ENCODE measurements at regions not wholly inside any gene's neighbourhood (a gene's known extent, or its start where the extent isn't known, plus 50 kb on each side); places are given as distances from the start of the nearest gene placed in this dataset.

GRCh38 chr6:91704531-91704930, 1117.7 kb upstream of the MAP3K7 start:
- no peak overlapping the region for H3K4me3 ChIP-seq
- H2AFZ ChIP-seq = no peak overlapping the region
- H3K27ac ChIP-seq = no peak overlapping the region
- TF ChIP-seq CTCF (IDR thresholded peaks at IDR 0.05; ENCODE audit: poor library complexity) = no peak
- no peak for TF ChIP-seq EZH2phosphoT487 (IDR thresholded peaks at IDR 0.05; ENCODE audit: low read depth, severe bottlenecking, unreplicated experiment)
- no peak for TF ChIP-seq EZH2 (IDR thresholded peaks at IDR 0.05; ENCODE audit: borderline replicate concordance)
- no peaks in the 10 kb centered on the region for H3K36me3 ChIP-seq (replicated peaks; ENCODE audit: insufficient read depth, low read depth)
- no peaks in the 10 kb centered on the region for H3K9me2 ChIP-seq (replicated peaks; ENCODE audit: insufficient read depth)
- H4K20me1 ChIP-seq (ENCODE audit: insufficient read depth, poor library complexity, severe bottlenecking) = no peaks in the 10 kb centered on the region
- no peaks in the 10 kb centered on the region for H3K79me2 ChIP-seq
- WGBS (ENCODE audit: low lambda C conversion rate, missing lambda C conversion rate) = 92% methylated on average over 2 of the region's 2 CpGs
- H3K27me3 ChIP-seq = no peaks in the 10 kb centered on the region
- H3K9me3 ChIP-seq (ENCODE audit: low read depth) = no peaks in the 10 kb centered on the region
- DNase-seq (ENCODE audit: low spot score) = no peak
- no peaks in the 10 kb centered on the region for H3K4me1 ChIP-seq (ENCODE audit: insufficient read depth)
- H3K4me2 ChIP-seq = no peak overlapping the region

- no peaks in the 10 kb centered on the region for H4K20me1 ChIP-seq (ENCODE audit: insufficient read depth, poor library complexity, severe bottlenecking)
- no peaks in the 10 kb centered on the region for H3K36me3 ChIP-seq (replicated peaks; ENCODE audit: insufficient read depth, low read depth)
- H3K9me3 ChIP-seq (ENCODE audit: low read depth) = no peaks in the 10 kb centered on the region
- no peak overlapping the region for H3K4me3 ChIP-seq
- no peak overlapping the region for H2AFZ ChIP-seq
- DNase-seq (ENCODE audit: low spot score) = peak; percentile 7
- no peak overlapping the region for H3K4me2 ChIP-seq
- H3K27ac ChIP-seq = no peak overlapping the region
- no peaks in the 10 kb centered on the region for H3K4me1 ChIP-seq (ENCODE audit: insufficient read depth)
- H3K27me3 ChIP-seq = no peaks in the 10 kb centered on the region
- no peaks in the 10 kb centered on the region for H3K79me2 ChIP-seq
- no peaks in the 10 kb centered on the region for H3K9me2 ChIP-seq (replicated peaks; ENCODE audit: insufficient read depth)
- TF ChIP-seq CTCF (IDR thresholded peaks at IDR 0.05; ENCODE audit: poor library complexity) (no peak), EZH2 (IDR thresholded peaks at IDR 0.05; ENCODE audit: borderline replicate concordance) (no peak), EZH2phosphoT487 (IDR thresholded peaks at IDR 0.05; ENCODE audit: low read depth, severe bottlenecking, unreplicated experiment) (no peak)
- WGBS (ENCODE audit: low lambda C conversion rate, missing lambda C conversion rate) = 82% methylated on average over 3 of the region's 3 CpGs
These were observed 1110.3 kb upstream of the MAP3K7 start for GRCh38 chr6:91697010-91697695.

- H3K27me3 ChIP-seq = no peaks in the 10 kb centered on the region
- no peaks in the 10 kb centered on the region for H3K4me1 ChIP-seq (ENCODE audit: insufficient read depth)
- H2AFZ ChIP-seq = no peak overlapping the region
- no peak for DNase-seq (ENCODE audit: low spot score)
- no peaks in the 10 kb centered on the region for H3K79me2 ChIP-seq
- no peaks in the 10 kb centered on the region for H4K20me1 ChIP-seq (ENCODE audit: insufficient read depth, poor library complexity, severe bottlenecking)
- no peak overlapping the region for H3K4me3 ChIP-seq
- no peaks in the 10 kb centered on the region for H3K9me2 ChIP-seq (replicated peaks; ENCODE audit: insufficient read depth)
- no peak for TF ChIP-seq CTCF (IDR thresholded peaks at IDR 0.05; ENCODE audit: poor library complexity)
- TF ChIP-seq EZH2phosphoT487 (IDR thresholded peaks at IDR 0.05; ENCODE audit: low read depth, severe bottlenecking, unreplicated experiment) = no peak
- TF ChIP-seq EZH2 (IDR thresholded peaks at IDR 0.05; ENCODE audit: borderline replicate concordance) = no peak
- H3K4me2 ChIP-seq = no peak overlapping the region
- no peaks in the 10 kb centered on the region for H3K9me3 ChIP-seq (ENCODE audit: low read depth)
- H3K27ac ChIP-seq = no peak overlapping the region
- 71% methylated on average over 3 of the region's 3 CpGs for WGBS (ENCODE audit: low lambda C conversion rate, missing lambda C conversion rate)
- no peaks in the 10 kb centered on the region for H3K36me3 ChIP-seq (replicated peaks; ENCODE audit: insufficient read depth, low read depth)
These were observed 1108.3 kb upstream of the MAP3K7 start for GRCh38 chr6:91695221-91695620.

All from hepatocyte (in vitro differentiated cells).